OCI-LY7 (cell line): ENCODE measurements at regions not wholly inside any gene's neighbourhood (a gene's known extent, or its start where the extent isn't known, plus 50 kb on each side); places are given as distances from the start of the nearest gene placed in this dataset.

Source experiments
- CTCF ChIP-seq: fragments of 200-600 bp; sonication (generic); conservative IDR thresholded peaks from 2 replicates; pipeline ENCODE4 v1.5.1; 2014; ENCODE audit warnings: mild to moderate bottlenecking, antibody characterized with exemption, low read length, moderate library complexity, mixed read lengths
- EZH2phosphoT487 ChIP-seq: fragments of 200-600 bp; sonication (generic); IDR thresholded peaks from 2 replicates; pipeline ENCODE4 v1.6.1; 2018; ENCODE audit warnings: low read depth, borderline replicate concordance, mild to moderate bottlenecking, mixed run types, antibody characterized with exemption, low read length, moderate library complexity, mixed read lengths

- TF ChIP-seq CTCF (no peak), EZH2phosphoT487 (no peak)
Measured at GRCh38 chr6:92495242-92495641, 924.1 kb downstream of the EPHA7 start.
